ENCODE measurements at regions not wholly inside any gene's neighbourhood (a gene's known extent, or its start where the extent isn't known, plus 50 kb on each side); places are given as distances from the start of the nearest gene placed in this dataset.

GRCh38 chr7:159215076-159215475 lies 70.4 kb upstream of the VIPR2 start:
- Histone ChIP-seq H3K27ac (ENCODE audit: extremely low read length, insufficient read depth, low read length) (no peak overlapping the region), H3K36me3 (replicated peaks in 1 of 2; ENCODE audit: control insufficient read depth in 1 of 2, insufficient read depth in 2 of 2, low read length in 2 of 2) (no peaks in the 10 kb centered on the region), H3K27me3 (ENCODE audit: control insufficient read depth in 1 of 2, insufficient read depth in 2 of 2, low read length in 2 of 2) (peaks cover 2 to 13% of the 10 kb centered on the region in 2 experiments; a peak in 2 of 5 replicates), H3K79me2 (ENCODE audit: insufficient read depth, low read length) (no peaks in the 10 kb centered on the region), H4K20me1 (ENCODE audit: insufficient read depth, low read length) (no peaks in the 10 kb centered on the region), H3K9me3 (ENCODE audit: low read length) (no peaks in the 10 kb centered on the region), H3K4me1 (ENCODE audit: insufficient read depth, low read length) (no peaks in the 10 kb centered on the region), H3K4me3 (replicated peaks in 1 of 3; ENCODE audit: insufficient read depth in 1 of 3, low read depth in 2 of 3, low read length in 3 of 3) (no peak overlapping the region), H3K4me2 (ENCODE audit: low read depth, low read length) (no peak overlapping the region), H2AFZ (ENCODE audit: low read length) (no peak overlapping the region), H3K9ac (ENCODE audit: insufficient read depth, low read depth, low read length) (no peak overlapping the region)
- CTCF ChIA-PET (ENCODE audit: low intra/inter-chr PET ratio, low total read pairs), result no interaction called here
- TF ChIP-seq ZSCAN25 (CRISPR knock-in tag; IDR thresholded peaks at IDR 0.05) (no peak), ZNF263 (CRISPR knock-in tag; IDR thresholded peaks at IDR 0.05) (no peak), POLR2AphosphoS2 (IDR thresholded peaks at IDR 0.05; ENCODE audit: low read depth, low read length) (no peak), ATF7 (IDR thresholded peaks at IDR 0.05) (no peak), ATF7 (CRISPR knock-in tag; IDR thresholded peaks at IDR 0.05) (no peak), KAT2B (IDR thresholded peaks at IDR 0.05; ENCODE audit: borderline replicate concordance, low read depth, low read length) (no peak), HNF1B (CRISPR knock-in tag; IDR thresholded peaks at IDR 0.05) (no peak), PLRG1 (conservative IDR thresholded peaks at IDR 0.05) (no peak), AKAP8 (CRISPR knock-in tag; IDR thresholded peaks at IDR 0.05) (no peak), HNRNPL (IDR thresholded peaks at IDR 0.05; ENCODE audit: low read depth, low read length) (no peak), ETV6 (CRISPR knock-in tag; conservative IDR thresholded peaks at IDR 0.05) (no peak), MEF2D (CRISPR knock-in tag; IDR thresholded peaks at IDR 0.05) (no peak), ZFP1 (CRISPR knock-in tag; IDR thresholded peaks at IDR 0.05) (no peak), LBX2 (CRISPR knock-in tag; IDR thresholded peaks at IDR 0.05; ENCODE audit: borderline replicate concordance) (no peak), CC2D1A (CRISPR knock-in tag; IDR thresholded peaks at IDR 0.05) (no peak)
- TF ChIP-seq, protein P1, sequence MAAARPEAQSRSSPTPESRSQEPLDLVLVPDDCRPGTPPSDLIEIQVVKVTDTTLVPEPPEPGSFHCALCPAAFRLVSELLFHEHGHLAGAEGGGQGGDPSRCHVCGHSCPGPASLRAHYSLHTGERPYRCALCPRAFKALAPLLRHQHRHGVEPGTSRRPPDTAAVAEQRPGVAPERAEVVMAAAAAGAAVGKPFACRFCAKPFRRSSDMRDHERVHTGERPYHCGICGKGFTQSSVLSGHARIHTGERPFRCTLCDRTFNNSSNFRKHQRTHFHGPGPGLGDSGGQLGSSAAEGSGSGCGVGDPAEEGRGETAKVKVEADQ (CRISPR knock-in tag; IDR thresholded peaks at IDR 0.05; ENCODE audit: borderline replicate concordance), result no peak
- ATAC-seq (no peak), FAIRE-seq (no peak), DNase-seq (ENCODE audit: low spot score) (no peak)
- POLR2A ChIA-PET, result no interaction called here
- 6% methylated on average over 3 of the region's 4 CpGs for WGBS (ENCODE audit: low lambda C conversion rate)
- BruUV-seq (replicated peaks), result no TSS peak
- intact Hi-C loops (cut with micrococcal nuclease; ENCODE audit: unreplicated experiment) (no loop called here), in situ Hi-C loops (cut with HindIII; ENCODE audit: extremely low pct_ligation_motif_present, low pct_unique_long_range_greater_than_20kb) (no loop called here)
